ENCODE measurements at regions not wholly inside any gene's neighbourhood (a gene's known extent, or its start where the extent isn't known, plus 50 kb on each side); places are given as distances from the start of the nearest gene placed in this dataset.

GRCh38 chr14:84804468-84804867, 725.5 kb upstream of the FLRT2 start:
- DNase-seq: no peak

GRCh38 chr14:84804895-84805294, 725.0 kb upstream of the FLRT2 start:
- no peak for DNase-seq

- no peak for DNase-seq
Measured at GRCh38 chr14:84806181-84806580, 723.8 kb upstream of the FLRT2 start.

- DNase-seq: no peak
Measured at GRCh38 chr14:84806622-84807021, 723.3 kb upstream of the FLRT2 start.

GRCh38 chr14:84807673-84808072, 722.3 kb upstream of the FLRT2 start:
- no peak for DNase-seq

GRCh38 chr14:84809158-84809557, 720.8 kb upstream of the FLRT2 start:
- no peak for DNase-seq

GRCh38 chr14:84814391-84814790, 715.6 kb upstream of the FLRT2 start:
- no peak for DNase-seq

GRCh38 chr14:84819528-84819927, 710.4 kb upstream of the FLRT2 start:
- DNase-seq: no peak

GRCh38 chr14:84825481-84826251, 704.3 kb upstream of the FLRT2 start:
- no peak for DNase-seq

GRCh38 chr14:84826294-84826693, 703.6 kb upstream of the FLRT2 start:
- no peak for DNase-seq

GRCh38 chr14:84850595-84850994, 679.3 kb upstream of the FLRT2 start:
- DNase-seq: no peak

- no peak for DNase-seq
Measured at GRCh38 chr14:84856751-84857534, 673.0 kb upstream of the FLRT2 start.

GRCh38 chr14:84857571-84857970, 672.4 kb upstream of the FLRT2 start:
- no peak for DNase-seq

- DNase-seq: no peak
Measured at GRCh38 chr14:84859116-84859515, 670.8 kb upstream of the FLRT2 start.

GRCh38 chr14:84864548-84865271, 665.2 kb upstream of the FLRT2 start:
- no peak for DNase-seq

GRCh38 chr14:84871734-84872133, 658.2 kb upstream of the FLRT2 start:
- DNase-seq: no peak

GRCh38 chr14:84874436-84874835, 655.5 kb upstream of the FLRT2 start:
- no peak for DNase-seq

- no peak for DNase-seq
Measured at GRCh38 chr14:84877061-84877460, 652.9 kb upstream of the FLRT2 start.

GRCh38 chr14:84882830-84883229, 647.1 kb upstream of the FLRT2 start:
- DNase-seq: no peak

- no peak for DNase-seq
Measured at GRCh38 chr14:84885061-84885460, 644.9 kb upstream of the FLRT2 start.

- no peak for DNase-seq
Measured at GRCh38 chr14:84891404-84891803, 638.5 kb upstream of the FLRT2 start.

- DNase-seq: no peak
Measured at GRCh38 chr14:84894254-84894653, 635.7 kb upstream of the FLRT2 start.

GRCh38 chr14:84922370-84922769, 607.6 kb upstream of the FLRT2 start:
- no peak for DNase-seq

- DNase-seq: no peak
Measured at GRCh38 chr14:84926656-84927055, 603.3 kb upstream of the FLRT2 start.

All from GDM1 (cell line).